HFF-Myc (cell line): ENCODE measurements at regions not wholly inside any gene's neighbourhood (a gene's known extent, or its start where the extent isn't known, plus 50 kb on each side); places are given as distances from the start of the nearest gene placed in this dataset.

Source experiments
- DNase-seq: peaks from one replicate; pipeline ENCODE4 v3.0.0-alpha.2; 2011; ENCODE audit warnings: low read depth; ENCODE audit errors: extremely low read depth
- H3K4me3 ChIP-seq: replicated peaks from 2 replicates; pipeline ENCODE4 v1.5.1; 2011; ENCODE audit warnings: low read depth, mild to moderate bottlenecking, control low read depth, low read length
- TF ChIP-seq, protein P1 (sequence below): IDR thresholded peaks from 2 replicates; pipeline ENCODE4 v1.5.1; 2012; ENCODE audit warnings: mild to moderate bottlenecking, low read depth, low read length, control low read depth; ENCODE audit errors: missing control alignments

GRCh38 chr13:79674765-79675515 is 194.0 kb downstream of the NDFIP2 start:
- no peak overlapping the region for H3K4me3 ChIP-seq
- DNase-seq = no peak
- TF ChIP-seq, protein P1, sequence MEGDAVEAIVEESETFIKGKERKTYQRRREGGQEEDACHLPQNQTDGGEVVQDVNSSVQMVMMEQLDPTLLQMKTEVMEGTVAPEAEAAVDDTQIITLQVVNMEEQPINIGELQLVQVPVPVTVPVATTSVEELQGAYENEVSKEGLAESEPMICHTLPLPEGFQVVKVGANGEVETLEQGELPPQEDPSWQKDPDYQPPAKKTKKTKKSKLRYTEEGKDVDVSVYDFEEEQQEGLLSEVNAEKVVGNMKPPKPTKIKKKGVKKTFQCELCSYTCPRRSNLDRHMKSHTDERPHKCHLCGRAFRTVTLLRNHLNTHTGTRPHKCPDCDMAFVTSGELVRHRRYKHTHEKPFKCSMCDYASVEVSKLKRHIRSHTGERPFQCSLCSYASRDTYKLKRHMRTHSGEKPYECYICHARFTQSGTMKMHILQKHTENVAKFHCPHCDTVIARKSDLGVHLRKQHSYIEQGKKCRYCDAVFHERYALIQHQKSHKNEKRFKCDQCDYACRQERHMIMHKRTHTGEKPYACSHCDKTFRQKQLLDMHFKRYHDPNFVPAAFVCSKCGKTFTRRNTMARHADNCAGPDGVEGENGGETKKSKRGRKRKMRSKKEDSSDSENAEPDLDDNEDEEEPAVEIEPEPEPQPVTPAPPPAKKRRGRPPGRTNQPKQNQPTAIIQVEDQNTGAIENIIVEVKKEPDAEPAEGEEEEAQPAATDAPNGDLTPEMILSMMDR = no peak

GRCh38 chr13:79673993-79674377 is 193.0 kb downstream of the NDFIP2 start:
- H3K4me3 ChIP-seq = no peak overlapping the region
- TF ChIP-seq, protein P1 = no peak
- no peak for DNase-seq

DNA sequence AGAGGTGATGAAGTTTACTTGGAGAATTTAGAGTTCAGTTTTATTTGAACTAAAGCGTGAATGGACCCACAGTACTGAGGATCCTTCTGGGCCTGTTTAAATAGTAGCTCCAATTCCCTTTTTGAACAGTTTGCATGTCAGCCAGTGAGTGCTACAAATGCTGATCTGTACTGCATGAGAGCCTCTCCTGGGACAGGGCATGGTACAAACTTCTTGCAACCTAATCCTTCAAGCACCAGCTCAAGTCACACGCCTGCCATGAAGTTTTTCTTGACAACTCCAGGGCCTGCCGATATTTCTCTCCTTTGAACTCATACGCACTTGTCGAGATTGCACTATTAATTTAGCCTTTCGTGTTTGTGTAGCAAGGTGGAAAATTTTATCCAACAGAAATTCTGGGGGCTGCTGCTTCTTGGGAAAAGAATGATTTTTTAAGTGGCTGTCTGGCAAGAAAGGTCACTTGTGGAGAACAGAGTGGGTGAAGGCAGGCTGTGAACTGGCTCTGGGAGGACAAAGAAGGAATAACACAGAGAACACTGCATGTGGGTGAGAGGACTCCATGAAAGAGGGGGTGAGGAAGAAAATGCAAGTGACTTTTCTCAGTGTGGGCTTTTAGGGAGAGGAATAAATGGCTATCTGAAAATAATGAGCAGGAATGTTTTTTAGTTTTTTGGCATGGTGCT is 192.5 kb downstream of the NDFIP2 start:
- no peak for DNase-seq
- no peak overlapping the region for H3K4me3 ChIP-seq
- TF ChIP-seq, protein P1 = no peak

DNA sequence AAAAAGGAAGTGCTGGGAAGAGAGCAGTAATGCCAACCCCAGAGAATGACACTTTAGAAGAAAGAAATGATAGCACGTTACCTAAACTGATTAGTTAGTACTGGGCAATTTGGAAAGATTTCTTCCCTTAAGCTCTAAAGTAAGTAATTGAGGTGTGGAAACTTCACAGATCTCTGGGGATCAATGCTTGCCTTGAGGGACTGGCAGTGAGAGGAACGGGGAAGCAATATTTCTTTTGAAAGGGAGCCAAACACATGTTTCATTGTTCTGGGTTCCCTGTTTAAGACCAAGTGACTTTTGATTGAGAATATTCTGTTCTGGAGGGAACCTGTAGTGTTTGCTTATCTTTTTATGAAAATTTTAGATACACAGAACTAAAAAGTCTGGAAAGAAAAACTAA is 190.5 kb downstream of the NDFIP2 start:
- no peak overlapping the region for H3K4me3 ChIP-seq
- DNase-seq = no peak
- TF ChIP-seq, protein P1 = no peak

DNA sequence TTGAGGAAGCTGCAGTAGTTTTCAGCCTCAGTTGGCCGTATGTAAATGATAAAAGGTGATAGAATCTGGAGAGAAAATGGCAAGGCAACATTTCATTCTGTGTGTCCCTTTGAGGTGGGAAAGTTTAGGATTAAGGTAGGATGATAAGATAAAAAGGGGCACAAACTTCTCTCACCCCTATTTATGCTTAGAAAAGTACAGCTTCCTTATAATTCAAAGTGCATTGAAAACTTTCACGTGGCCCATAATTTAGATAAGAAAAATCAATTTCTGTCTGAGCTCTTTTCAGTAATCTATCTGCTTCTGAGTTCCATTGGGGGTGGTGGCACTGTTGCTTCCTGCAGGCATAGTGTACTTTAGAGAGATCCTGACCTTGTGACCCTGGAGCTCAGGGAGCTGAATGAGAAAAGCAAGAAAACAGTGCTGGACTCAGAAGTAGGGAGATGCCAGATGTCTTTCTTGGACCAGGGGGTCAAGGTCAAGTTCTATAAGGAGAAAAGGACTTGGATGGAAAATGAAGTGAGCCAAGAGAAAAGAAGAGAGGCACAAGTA is 187.3 kb downstream of the NDFIP2 start:
- no peak overlapping the region for H3K4me3 ChIP-seq
- TF ChIP-seq, protein P1 = no peak
- no peak for DNase-seq

DNA sequence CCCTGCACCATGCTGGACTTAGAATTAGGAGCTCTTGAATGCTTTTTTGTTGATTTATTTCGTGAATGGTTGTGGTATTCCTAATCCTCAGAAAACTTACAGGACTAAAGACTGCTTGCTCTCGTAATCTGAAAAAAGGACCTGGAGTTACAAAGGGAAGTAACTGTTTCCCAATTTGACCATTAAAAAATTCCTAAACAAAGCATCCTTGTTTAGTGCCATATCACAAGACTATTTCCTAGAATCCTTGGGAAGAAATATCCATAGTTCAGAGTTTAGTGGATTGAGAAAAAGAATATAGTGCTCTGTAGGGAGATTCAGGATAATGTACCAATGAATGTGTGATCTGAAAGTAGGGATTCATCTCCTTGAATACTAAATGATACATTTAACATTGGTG is 186.8 kb downstream of the NDFIP2 start:
- no peak for DNase-seq
- TF ChIP-seq, protein P1 = no peak
- H3K4me3 ChIP-seq = no peak overlapping the region
